ENCODE measurements at regions not wholly inside any gene's neighbourhood (a gene's known extent, or its start where the extent isn't known, plus 50 kb on each side); places are given as distances from the start of the nearest gene placed in this dataset.
"Not testable (repeated sequence)": the region's sequence is repeated elsewhere in the genome, so short reads cannot be mapped to it uniquely, and the experiment has no call there.

DNA sequence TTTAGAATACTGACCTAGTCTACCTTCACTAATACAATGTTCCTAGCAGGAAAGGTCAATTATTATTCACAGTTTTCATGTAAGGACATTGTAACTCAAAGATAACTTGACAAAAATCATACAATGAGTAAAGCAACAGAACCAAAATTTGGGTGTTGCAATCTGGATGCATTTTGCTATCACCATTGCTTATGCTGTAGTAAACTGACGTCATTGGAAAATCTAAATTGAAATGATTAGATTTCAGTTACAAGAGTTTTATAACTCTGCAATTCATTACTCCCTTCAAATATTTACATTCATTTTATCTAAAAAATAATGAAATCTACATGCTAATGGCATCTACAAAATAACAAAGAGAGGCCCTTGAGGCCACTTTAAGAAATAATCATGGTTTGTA lies 147.0 kb downstream of the TENT5A start:
- WGBS, 2 experiments (ENCODE audit: low coverage in 1 of 2, low lambda C conversion rate in 2 of 2, missing lambda C conversion rate in 2 of 2) = 97 to 100% methylated on average over 1 of the region's 1 CpG
- no peaks in the 10 kb centered on the region for H3K9me3 ChIP-seq (ENCODE audit: low read depth)
- H3K9ac ChIP-seq = no peak overlapping the region
- in situ Hi-C loops (cut with MboI) = no loop called here
- H2AFZ ChIP-seq = no peak overlapping the region
- TF ChIP-seq EZH2 (IDR thresholded peaks at IDR 0.05; ENCODE audit: insufficient read depth, poor library complexity, severe bottlenecking) (no peak), EZH2phosphoT487 (IDR thresholded peaks at IDR 0.05; ENCODE audit: insufficient read depth, low read depth) (no peak)
- H3K4me1 ChIP-seq (ENCODE audit: insufficient read depth) = peaks cover 21% of the 10 kb centered on the region
- H3K4me3 ChIP-seq = no peak overlapping the region
- no peaks in the 10 kb centered on the region for H3K79me2 ChIP-seq (ENCODE audit: insufficient read depth)
- H3F3A ChIP-seq (ENCODE audit: insufficient read depth) = peaks cover 15% of the 10 kb centered on the region
- no peak overlapping the region for H3K4me2 ChIP-seq (ENCODE audit: unreplicated experiment)
- no peaks in the 10 kb centered on the region for H4K20me1 ChIP-seq (ENCODE audit: insufficient read depth)
- DNase-seq = no peak
- H3K9me2 ChIP-seq (ENCODE audit: insufficient read depth) = no peaks in the 10 kb centered on the region; the same call in 1 of the 2 replicates
- H3K27me3 ChIP-seq (replicated peaks; ENCODE audit: insufficient read depth) = no peaks in the 10 kb centered on the region
- H3K27ac ChIP-seq = no peak overlapping the region
- no peaks in the 10 kb centered on the region for H3K36me3 ChIP-seq (ENCODE audit: low read depth)

DNA sequence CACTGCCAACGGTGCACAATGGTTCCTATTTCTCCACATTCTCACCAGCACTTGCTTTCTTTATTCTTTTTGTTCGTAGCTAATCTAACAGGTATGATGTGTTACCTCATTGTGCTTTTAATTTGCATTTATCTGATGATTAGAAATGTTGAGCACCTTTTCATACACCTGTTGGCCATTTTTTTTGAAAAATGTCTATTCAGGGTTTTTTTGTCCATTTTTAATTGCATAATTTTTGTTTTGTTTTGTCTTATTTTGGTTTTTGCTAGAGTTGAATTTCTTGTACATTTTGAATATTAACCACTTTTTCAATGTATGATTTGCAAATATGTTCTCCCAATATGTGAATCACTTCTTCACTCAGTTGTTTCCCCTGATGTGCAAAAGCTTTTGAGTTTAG lies 150.6 kb downstream of the TENT5A start:
- H2AFZ ChIP-seq = no peak overlapping the region
- 86 to 89% methylated on average over 2 of the region's 2 CpGs for WGBS, 2 experiments (ENCODE audit: low coverage in 1 of 2, low lambda C conversion rate in 2 of 2, missing lambda C conversion rate in 2 of 2)
- no peak for DNase-seq
- H3K79me2 ChIP-seq (ENCODE audit: insufficient read depth) = no peaks in the 10 kb centered on the region
- 0 out of 2 replicates have a peak, but pooled peaks cover under 1% of the 10 kb centered on the region for H3F3A ChIP-seq (ENCODE audit: insufficient read depth)
- H3K27me3 ChIP-seq (replicated peaks; ENCODE audit: insufficient read depth) = no peaks in the 10 kb centered on the region
- H3K27ac ChIP-seq = no peak overlapping the region
- no peaks in the 10 kb centered on the region for H3K36me3 ChIP-seq (ENCODE audit: low read depth)
- peaks cover 8% of the 10 kb centered on the region for H3K4me1 ChIP-seq (ENCODE audit: insufficient read depth)
- no peaks in the 10 kb centered on the region for H3K9me3 ChIP-seq (ENCODE audit: low read depth)
- H3K9ac ChIP-seq = no peak overlapping the region
- TF ChIP-seq EZH2 (IDR thresholded peaks at IDR 0.05; ENCODE audit: insufficient read depth, poor library complexity, severe bottlenecking) (no peak), EZH2phosphoT487 (IDR thresholded peaks at IDR 0.05; ENCODE audit: insufficient read depth, low read depth) (no peak)
- in situ Hi-C loops (cut with MboI) = no loop called here
- no peaks in the 10 kb centered on the region; the same call in 1 of the 2 replicates for H3K9me2 ChIP-seq (ENCODE audit: insufficient read depth)
- H3K4me2 ChIP-seq (ENCODE audit: unreplicated experiment) = no peak overlapping the region
- no peak overlapping the region for H3K4me3 ChIP-seq
- H4K20me1 ChIP-seq (ENCODE audit: insufficient read depth) = no peaks in the 10 kb centered on the region

- H3F3A ChIP-seq (ENCODE audit: insufficient read depth); H2AFZ ChIP-seq; H3K36me3 ChIP-seq (ENCODE audit: low read depth); H3K9me2 ChIP-seq (ENCODE audit: insufficient read depth); H3K27me3 ChIP-seq (replicated peaks; ENCODE audit: insufficient read depth); H3K27ac ChIP-seq; H3K4me2 ChIP-seq (ENCODE audit: unreplicated experiment); H4K20me1 ChIP-seq (ENCODE audit: insufficient read depth); H3K4me1 ChIP-seq (ENCODE audit: insufficient read depth); H3K9me3 ChIP-seq (ENCODE audit: low read depth); H3K79me2 ChIP-seq (ENCODE audit: insufficient read depth); in situ Hi-C loops (cut with MboI); DNase-seq; H3K9ac ChIP-seq; H3K4me3 ChIP-seq: not testable (repeated sequence)
- 85 to 86% methylated on average over 4 of the region's 4 CpGs for WGBS, 2 experiments (ENCODE audit: low coverage in 1 of 2, low lambda C conversion rate in 2 of 2, missing lambda C conversion rate in 2 of 2)
Observed at GRCh38 chr6:81600488-81600887, 152.0 kb downstream of the TENT5A start.

DNA sequence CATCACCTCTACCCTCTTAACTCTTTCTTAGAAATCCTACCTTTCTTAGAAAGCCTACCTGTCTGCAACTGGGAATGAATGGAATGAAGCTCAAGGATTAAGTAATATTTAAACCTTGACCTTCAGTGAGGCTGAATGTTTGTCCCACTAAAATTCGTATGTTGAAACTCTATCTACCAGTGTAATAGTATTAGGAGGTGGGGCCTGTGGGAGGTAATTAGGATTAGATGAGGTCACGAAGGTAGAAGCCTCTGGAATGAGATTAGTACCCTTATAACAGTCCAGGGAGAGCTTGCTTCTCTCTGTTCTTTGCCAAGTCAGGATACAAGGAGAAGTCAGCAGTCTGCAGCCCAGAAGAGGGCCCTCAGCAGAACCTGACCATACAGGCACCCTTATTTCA lies 158.0 kb downstream of the TENT5A start:
- Histone ChIP-seq H3F3A (ENCODE audit: insufficient read depth) (no peaks in the 10 kb centered on the region), H2AFZ (no peak overlapping the region), H3K9ac (no peak overlapping the region), H3K4me1 (ENCODE audit: insufficient read depth) (no peaks in the 10 kb centered on the region), H3K27me3 (replicated peaks; ENCODE audit: insufficient read depth) (no peaks in the 10 kb centered on the region), H3K4me2 (ENCODE audit: unreplicated experiment) (no peak overlapping the region), H3K9me3 (ENCODE audit: low read depth) (no peaks in the 10 kb centered on the region), H3K9me2 (ENCODE audit: insufficient read depth) (no peaks in the 10 kb centered on the region), H3K4me3 (no peak overlapping the region), H4K20me1 (ENCODE audit: insufficient read depth) (no peaks in the 10 kb centered on the region), H3K27ac (no peak overlapping the region), H3K36me3 (ENCODE audit: low read depth) (no peaks in the 10 kb centered on the region), H3K79me2 (ENCODE audit: insufficient read depth) (no peaks in the 10 kb centered on the region)
- no peak for TF ChIP-seq EZH2phosphoT487 (IDR thresholded peaks at IDR 0.05; ENCODE audit: insufficient read depth, low read depth)
- TF ChIP-seq EZH2 (IDR thresholded peaks at IDR 0.05; ENCODE audit: insufficient read depth, poor library complexity, severe bottlenecking) = no peak
- DNase-seq = no peak
- WGBS, 2 experiments (ENCODE audit: low coverage in 1 of 2, low lambda C conversion rate in 2 of 2, missing lambda C conversion rate in 2 of 2) = 75 to 78% methylated on average over 2 of the region's 2 CpGs
- in situ Hi-C loops (cut with MboI) = no loop called here

- Histone ChIP-seq H3K4me2 (ENCODE audit: unreplicated experiment) (no peak overlapping the region), H3K4me3 (no peak overlapping the region), H3K9ac (no peak overlapping the region), H3F3A (ENCODE audit: insufficient read depth) (no peaks in the 10 kb centered on the region), H3K79me2 (ENCODE audit: insufficient read depth) (no peaks in the 10 kb centered on the region), H3K27ac (no peak overlapping the region), H2AFZ (no peak overlapping the region), H3K9me2 (ENCODE audit: insufficient read depth) (no peaks in the 10 kb centered on the region), H3K4me1 (ENCODE audit: insufficient read depth) (no peaks in the 10 kb centered on the region), H4K20me1 (ENCODE audit: insufficient read depth) (no peaks in the 10 kb centered on the region), H3K27me3 (replicated peaks; ENCODE audit: insufficient read depth) (no peaks in the 10 kb centered on the region), H3K9me3 (ENCODE audit: low read depth) (no peaks in the 10 kb centered on the region), H3K36me3 (ENCODE audit: low read depth) (no peaks in the 10 kb centered on the region)
- DNase-seq = no peak
- in situ Hi-C loops (cut with MboI) = no loop called here
- 75 to 77% methylated on average over 5 of the region's 5 CpGs for WGBS, 2 experiments (ENCODE audit: low coverage in 1 of 2, low lambda C conversion rate in 2 of 2, missing lambda C conversion rate in 2 of 2)
- no peak for TF ChIP-seq EZH2phosphoT487 (IDR thresholded peaks at IDR 0.05; ENCODE audit: insufficient read depth, low read depth)
- no peak for TF ChIP-seq EZH2 (IDR thresholded peaks at IDR 0.05; ENCODE audit: insufficient read depth, poor library complexity, severe bottlenecking)
Observed at GRCh38 chr6:81590314-81590691, 162.2 kb downstream of the TENT5A start.

All from GM23248 (cell line).